GM18858 (cell line): ENCODE measurements at regions not wholly inside any gene's neighbourhood (a gene's known extent, or its start where the extent isn't known, plus 50 kb on each side); places are given as distances from the start of the nearest gene placed in this dataset.

Source experiments
- ATAC-seq: cut with Tn5 transposase; IDR thresholded peaks from one replicate; pipeline ENCODE4 v1.9.1; 2021; ENCODE audit not compliant: unreplicated experiment

GRCh38 chr11:28708075-28708474 lies 599.9 kb downstream of the METTL15 start:
- no peak for ATAC-seq

GRCh38 chr11:28704801-28705200 lies 596.6 kb downstream of the METTL15 start:
- no peak for ATAC-seq

- ATAC-seq, result no peak
Measured at GRCh38 chr11:28703371-28703770, 595.2 kb downstream of the METTL15 start.

- no peak for ATAC-seq
Measured at GRCh38 chr11:28702871-28703270, 594.7 kb downstream of the METTL15 start.

- no peak for ATAC-seq
Measured at GRCh38 chr11:28702450-28702790, 594.2 kb downstream of the METTL15 start.

- ATAC-seq, result no peak
Measured at GRCh38 chr11:28701760-28702449, 593.7 kb downstream of the METTL15 start.

- no peak for ATAC-seq
Measured at GRCh38 chr11:28699701-28700100, 591.5 kb downstream of the METTL15 start.

GRCh38 chr11:28697920-28698827 lies 590.0 kb downstream of the METTL15 start:
- ATAC-seq, result peak; percentile 47

GRCh38 chr11:28696591-28696990 lies 588.4 kb downstream of the METTL15 start:
- no peak for ATAC-seq

GRCh38 chr11:28690746-28691145 lies 582.6 kb downstream of the METTL15 start:
- ATAC-seq, result no peak

GRCh38 chr11:28684011-28684586 lies 575.9 kb downstream of the METTL15 start:
- ATAC-seq, result no peak

GRCh38 chr11:28679795-28680468 lies 571.7 kb downstream of the METTL15 start:
- ATAC-seq, result no peak

- no peak for ATAC-seq
Measured at GRCh38 chr11:28677721-28678120, 569.5 kb downstream of the METTL15 start.

- no peak for ATAC-seq
Measured at GRCh38 chr11:28675183-28675582, 567.0 kb downstream of the METTL15 start.

- no peak for ATAC-seq
Measured at GRCh38 chr11:28674433-28675103, 566.4 kb downstream of the METTL15 start.

- ATAC-seq, result no peak
Measured at GRCh38 chr11:28673691-28674432, 565.7 kb downstream of the METTL15 start.

GRCh38 chr11:28671274-28671673 lies 563.1 kb downstream of the METTL15 start:
- no peak for ATAC-seq

- no peak for ATAC-seq
Measured at GRCh38 chr11:28666632-28667031, 558.4 kb downstream of the METTL15 start.

- ATAC-seq, result no peak
Measured at GRCh38 chr11:28659716-28660348, 551.6 kb downstream of the METTL15 start.
